ENCODE measurements at regions not wholly inside any gene's neighbourhood (a gene's known extent, or its start where the extent isn't known, plus 50 kb on each side); places are given as distances from the start of the nearest gene placed in this dataset.

GRCh38 chr5:117296872-117297271 is 722.2 kb upstream of the SEMA6A start:
- TF ChIP-seq CTCF (IDR thresholded peaks at IDR 0.05; ENCODE audit: extremely low read depth in 1 of 2, insufficient read depth in 1 of 2, low read depth in 1 of 2, low read length in 2 of 2) (no peak), POLR2A (IDR thresholded peaks at IDR 0.05; ENCODE audit: low read depth, low read length) (no peak), JUN (IDR thresholded peaks at IDR 0.05; ENCODE audit: borderline replicate concordance, insufficient read depth, insufficient read length, low read depth) (no peak), MAX (IDR thresholded peaks at IDR 0.05; ENCODE audit: insufficient read depth, insufficient read length) (no peak), POLR2AphosphoS5 (IDR thresholded peaks at IDR 0.05; ENCODE audit: insufficient read depth, low read depth, low read length) (no peak), EZH2 (IDR thresholded peaks at IDR 0.05; ENCODE audit: borderline replicate concordance, low read depth, low read length, severe bottlenecking) (no peak), FOS (IDR thresholded peaks at IDR 0.05; ENCODE audit: borderline replicate concordance, insufficient read depth, low read length) (no peak), MYC (IDR thresholded peaks at IDR 0.05; ENCODE audit: low read depth, low read length) (no peak)
